Subcutaneous abdominal adipose tissue (tissue), 5 donors: ENCODE measurements at regions not wholly inside any gene's neighbourhood (a gene's known extent, or its start where the extent isn't known, plus 50 kb on each side); places are given as distances from the start of the nearest gene placed in this dataset.
"Not testable (repeated sequence)": the region's sequence is repeated elsewhere in the genome, so short reads cannot be mapped to it uniquely, and the experiment has no call there.

Experiments used
- H3K27ac ChIP-seq: one replicate; pipeline ENCODE4 v1.7.0; 2013; ENCODE audit warnings: low read depth, mild to moderate bottlenecking, inconsistent platforms, low read length, moderate library complexity
- H3K27me3 ChIP-seq, 5 donors: one replicate each; pipeline ENCODE4 v1.7.0; 2013; ENCODE audit warnings: low read length in 5 of 5, inconsistent platforms in 1 of 5; ENCODE audit not compliant: control insufficient read depth in 5 of 5, insufficient read depth in 4 of 5
- H3K36me3 ChIP-seq, 5 donors: one replicate each; pipeline ENCODE4 v1.7.0; 2013; ENCODE audit warnings: low read length in 5 of 5; ENCODE audit not compliant: control insufficient read depth in 5 of 5, insufficient read depth in 5 of 5
- H3K4me1 ChIP-seq, 5 donors: one replicate each; pipeline ENCODE4 v1.7.0; 2013; ENCODE audit warnings: low read length in 5 of 5, mild to moderate bottlenecking in 3 of 5, moderate library complexity in 1 of 5; ENCODE audit not compliant: control insufficient read depth in 5 of 5, insufficient read depth in 5 of 5
- H3K4me3 ChIP-seq, 5 donors: one replicate each; pipeline ENCODE4 v1.7.0; 2013; ENCODE audit warnings: low read length in 5 of 5, low read depth in 1 of 5
- H3K9ac ChIP-seq, 5 donors: one replicate each; pipeline ENCODE4 v1.7.0; 2013; ENCODE audit warnings: low read length in 5 of 5, mild to moderate bottlenecking in 4 of 5, moderate library complexity in 3 of 5
- H3K9me3 ChIP-seq, 5 donors: one replicate each; pipeline ENCODE4 v1.7.0; 2013; ENCODE audit warnings: low read length in 5 of 5; ENCODE audit not compliant: control insufficient read depth in 5 of 5
- donor health status: healthy.
- donor health status: healthy.
- donor health status: healthy.
- donor health status: healthy.
- donor health status: healthy.

DNA sequence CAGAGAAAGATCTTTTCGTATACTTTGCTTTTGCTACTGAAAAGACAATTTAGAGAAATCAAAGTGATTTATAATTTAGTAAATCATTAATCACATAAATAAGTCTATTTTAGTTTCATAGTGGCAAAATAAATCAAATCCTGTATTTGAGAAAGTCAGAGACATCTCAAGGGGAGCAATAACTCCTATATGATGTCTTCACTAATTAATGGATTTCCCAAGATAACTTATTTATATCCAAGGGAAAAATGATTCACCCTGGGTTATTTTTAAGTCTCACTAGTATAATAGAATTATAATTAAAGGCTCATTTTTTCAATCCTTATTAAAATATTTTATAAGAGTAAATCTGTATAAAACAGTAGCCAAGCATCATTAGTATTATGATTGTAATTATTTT, 177.8 kb upstream of the GIMD1 start:
- H3K4me3 ChIP-seq: no peak overlapping the region
- H3K4me1 ChIP-seq: no peaks in the 10 kb centered on the region

DNA sequence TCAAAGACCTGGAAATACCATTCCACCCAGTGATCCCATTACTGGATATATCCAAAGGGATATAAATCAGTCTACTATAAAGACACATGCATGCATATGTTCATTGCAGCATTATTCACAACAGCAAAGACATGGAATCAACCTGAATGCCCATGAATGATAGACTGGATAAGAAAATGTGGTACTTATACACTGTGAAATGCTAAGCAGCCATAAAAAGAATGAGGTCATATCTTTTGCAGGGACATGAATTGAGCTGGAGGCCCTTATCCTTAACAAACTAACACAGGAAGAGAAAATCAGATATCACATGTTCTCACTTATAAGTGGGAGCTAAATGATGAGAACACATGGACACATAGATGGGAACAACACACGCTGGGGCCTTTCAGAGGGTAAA, 174.0 kb upstream of the GIMD1 start:
- H3K9ac ChIP-seq, H3K9me3 ChIP-seq, H3K36me3 ChIP-seq, H3K4me1 ChIP-seq, H3K27ac ChIP-seq, H3K4me3 ChIP-seq, H3K27me3 ChIP-seq: not testable (repeated sequence)

More for the DNA sequence above, 177.8 kb upstream of the GIMD1 start:
- Histone ChIP-seq H3K27ac (no peak overlapping the region), H3K9ac (no peak overlapping the region), H3K27me3 (no peaks in the 10 kb centered on the region), H3K9me3 (peaks cover 0 to 3% (median 0%) of the 10 kb centered on the region in 5 donors), H3K36me3 (no peaks in the 10 kb centered on the region)

DNA sequence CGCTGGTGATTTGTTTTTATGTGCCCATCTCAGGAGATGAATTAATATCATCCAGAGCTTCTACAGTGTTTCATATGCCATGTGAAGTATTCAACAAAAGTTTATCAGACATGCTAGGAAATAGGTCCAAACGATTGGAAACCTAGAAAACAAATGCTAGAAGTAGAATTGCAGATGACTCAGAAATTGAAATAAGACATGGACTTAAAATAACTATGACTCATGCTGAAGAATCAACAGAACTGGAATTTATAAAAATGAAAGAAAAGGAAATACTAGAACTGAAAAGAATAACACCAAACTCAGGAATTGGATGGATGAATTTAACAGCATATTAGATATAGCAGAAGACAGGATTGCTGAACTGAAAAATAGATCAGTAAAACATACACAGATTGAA, 172.7 kb upstream of the GIMD1 start:
- Histone ChIP-seq H3K9me3 (no peaks in the 10 kb centered on the region), H3K4me3 (no peak overlapping the region), H3K27ac (no peak overlapping the region), H3K27me3 (no peaks in the 10 kb centered on the region), H3K4me1 (no peaks in the 10 kb centered on the region), H3K9ac (no peak overlapping the region), H3K36me3 (no peaks in the 10 kb centered on the region)

DNA sequence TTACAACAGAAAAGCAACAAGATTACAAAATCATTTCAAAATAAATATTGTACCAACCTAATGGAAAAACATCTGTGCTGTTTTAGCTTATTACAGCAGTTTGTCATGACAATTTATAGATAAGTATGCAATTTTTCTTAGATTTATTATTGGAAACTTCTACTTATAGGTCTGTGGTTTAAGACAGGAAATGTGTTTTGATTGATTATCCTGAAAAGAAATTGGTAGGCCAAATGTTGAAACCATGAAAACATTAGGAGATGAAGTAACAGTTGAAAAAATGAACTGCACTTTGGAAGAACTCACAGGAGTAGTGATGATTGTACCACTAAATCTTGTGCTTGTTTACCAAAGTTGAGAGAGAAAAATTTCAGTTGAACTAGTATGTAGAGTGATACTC, 162.2 kb upstream of the GIMD1 start:
- H3K36me3 ChIP-seq: no peaks in the 10 kb centered on the region
- peaks cover 0 to 22% (median 2%) of the 10 kb centered on the region in 5 donors for H3K4me1 ChIP-seq
- H3K27me3 ChIP-seq: no peaks in the 10 kb centered on the region
- peak overlapping the region; percentile 45 for H3K27ac ChIP-seq
- H3K9me3 ChIP-seq: no peaks in the 10 kb centered on the region
- no peak overlapping the region for H3K9ac ChIP-seq
- no peak overlapping the region for H3K4me3 ChIP-seq

DNA sequence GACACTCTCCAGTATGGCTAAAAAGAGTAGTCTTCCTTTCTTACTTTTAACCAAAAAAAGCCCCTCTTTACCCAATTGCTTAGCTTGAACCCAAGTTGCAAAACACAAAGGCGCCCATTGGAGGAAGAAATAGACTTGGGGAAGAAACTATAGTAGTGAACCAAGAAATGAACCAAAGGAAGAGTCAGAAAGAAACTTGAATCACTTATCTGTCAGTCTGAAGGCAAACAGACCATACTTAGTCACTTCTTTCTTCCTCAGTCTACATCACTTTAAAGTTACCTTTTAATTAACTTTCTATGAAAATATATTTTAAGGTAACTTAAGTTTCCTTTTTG, 161.4 kb upstream of the GIMD1 start:
- no peaks in the 10 kb centered on the region for H3K9me3 ChIP-seq
- no peaks in the 10 kb centered on the region for H3K27me3 ChIP-seq
- no peaks in the 10 kb centered on the region for H3K36me3 ChIP-seq
- no peak overlapping the region for H3K4me3 ChIP-seq
- peaks cover 0 to 22% (median 2%) of the 10 kb centered on the region in 5 donors for H3K4me1 ChIP-seq
- no peak overlapping the region for H3K27ac ChIP-seq
- no peak overlapping the region for H3K9ac ChIP-seq

DNA sequence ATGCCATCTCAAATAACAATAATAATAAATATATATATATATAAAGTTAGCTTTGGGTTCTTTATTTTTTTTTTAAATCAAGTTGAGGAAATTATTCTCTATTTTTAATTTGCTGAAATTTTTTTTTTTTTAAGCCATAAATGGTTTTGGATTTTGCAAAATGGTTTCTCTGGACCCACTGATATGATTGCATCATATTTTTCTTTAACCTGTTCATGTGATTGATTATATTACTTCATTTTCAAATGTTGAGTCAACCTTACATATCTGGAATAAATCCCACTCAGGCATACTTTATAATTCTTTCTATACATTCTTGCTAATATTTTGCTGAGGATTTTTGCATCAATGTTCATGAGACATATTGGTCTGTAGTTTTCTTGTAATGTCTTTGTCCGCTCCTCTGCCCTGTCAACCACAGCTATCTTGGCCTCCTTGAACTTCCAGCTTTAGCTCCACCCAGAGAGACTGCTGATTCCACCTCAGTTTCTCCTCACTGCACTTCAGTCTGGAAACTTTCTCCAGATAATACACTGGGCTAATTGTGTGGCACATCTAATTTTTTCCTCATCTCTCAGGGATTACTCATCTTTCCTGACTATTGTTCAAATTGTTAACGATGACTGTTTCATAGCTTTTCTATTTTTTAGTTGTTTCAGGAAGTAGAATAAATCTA, 160.9 kb upstream of the GIMD1 start:
- Histone ChIP-seq H3K27ac (no peak overlapping the region), H3K9ac (no peak overlapping the region), H3K4me3 (no peak overlapping the region), H3K9me3 (no peaks in the 10 kb centered on the region), H3K27me3 (no peaks in the 10 kb centered on the region), H3K4me1 (peaks cover 0 to 22% (median 2%) of the 10 kb centered on the region in 5 donors), H3K36me3 (no peaks in the 10 kb centered on the region)

DNA sequence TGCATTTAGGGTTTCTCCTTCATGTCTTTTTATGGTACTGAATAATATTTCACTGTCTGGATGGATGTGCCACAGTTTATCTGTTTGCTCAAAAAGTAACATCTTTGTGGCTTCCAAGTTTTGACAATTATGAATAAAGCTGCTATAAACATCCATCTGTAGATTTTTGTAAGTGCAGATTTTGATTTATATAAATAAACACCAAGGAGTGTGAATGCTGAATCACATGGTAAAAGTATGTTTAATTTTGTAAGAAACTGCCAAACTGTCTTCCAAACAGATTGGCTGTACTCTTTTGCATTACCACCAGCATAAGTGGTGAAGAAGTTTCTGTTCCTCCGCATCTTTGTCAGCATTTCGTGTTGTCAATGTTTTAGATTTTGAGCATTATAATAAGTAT, 158.7 kb upstream of the GIMD1 start:
- no peaks in the 10 kb centered on the region for H3K27me3 ChIP-seq
- no peaks in the 10 kb centered on the region for H3K36me3 ChIP-seq
- no peaks in the 10 kb centered on the region for H3K9me3 ChIP-seq
- H3K4me3 ChIP-seq: no peak overlapping the region
- no peak overlapping the region for H3K9ac ChIP-seq
- H3K4me1 ChIP-seq: peaks cover 0 to 22% (median 2%) of the 10 kb centered on the region in 5 donors
- H3K27ac ChIP-seq: no peak overlapping the region

DNA sequence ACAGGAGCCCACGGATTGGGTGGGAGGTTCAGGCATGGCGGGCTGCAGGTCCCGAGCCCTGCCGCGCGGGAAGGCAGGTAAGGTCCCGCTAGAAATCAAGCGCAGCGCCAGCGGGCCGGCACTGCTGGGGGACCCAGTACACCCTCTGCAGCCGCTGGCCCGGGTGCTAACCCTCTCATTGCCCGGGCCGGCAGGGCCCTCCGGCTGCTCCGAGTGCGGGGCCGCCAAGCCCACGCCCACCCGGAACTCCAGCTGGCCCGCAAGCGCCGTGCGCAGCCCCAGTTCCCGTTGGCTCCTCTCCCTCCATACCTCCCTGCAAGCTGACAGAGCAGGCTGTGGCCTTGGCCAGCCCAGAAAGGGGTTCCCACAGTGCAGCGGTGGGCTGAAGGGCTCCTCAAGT, 156.8 kb upstream of the GIMD1 start:
- not testable (repeated sequence) for H3K9ac ChIP-seq, H3K27me3 ChIP-seq, H3K9me3 ChIP-seq, H3K36me3 ChIP-seq, H3K27ac ChIP-seq, H3K4me3 ChIP-seq, H3K4me1 ChIP-seq

DNA sequence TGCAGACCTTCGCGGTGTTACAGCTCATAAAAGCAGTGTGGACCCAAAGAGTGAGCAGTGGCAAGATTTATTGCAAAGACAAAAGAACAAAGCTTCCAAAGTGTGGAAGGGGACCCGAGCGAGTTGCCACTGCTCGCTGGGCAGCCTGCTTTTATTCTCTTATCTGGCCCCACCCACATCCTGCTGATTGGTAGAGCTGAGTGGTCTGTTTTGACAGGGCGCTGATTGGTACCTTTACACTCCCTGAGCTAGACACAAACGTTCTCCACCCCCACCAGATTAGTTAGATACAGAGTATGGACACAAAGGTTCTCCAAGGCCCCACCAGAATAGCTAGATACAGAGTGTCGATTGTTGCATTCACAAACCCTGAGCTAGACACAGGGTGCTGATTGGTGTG, 156.2 kb upstream of the GIMD1 start:
- not testable (repeated sequence) for H3K9ac ChIP-seq, H3K4me1 ChIP-seq, H3K27ac ChIP-seq, H3K27me3 ChIP-seq, H3K9me3 ChIP-seq, H3K36me3 ChIP-seq, H3K4me3 ChIP-seq

DNA sequence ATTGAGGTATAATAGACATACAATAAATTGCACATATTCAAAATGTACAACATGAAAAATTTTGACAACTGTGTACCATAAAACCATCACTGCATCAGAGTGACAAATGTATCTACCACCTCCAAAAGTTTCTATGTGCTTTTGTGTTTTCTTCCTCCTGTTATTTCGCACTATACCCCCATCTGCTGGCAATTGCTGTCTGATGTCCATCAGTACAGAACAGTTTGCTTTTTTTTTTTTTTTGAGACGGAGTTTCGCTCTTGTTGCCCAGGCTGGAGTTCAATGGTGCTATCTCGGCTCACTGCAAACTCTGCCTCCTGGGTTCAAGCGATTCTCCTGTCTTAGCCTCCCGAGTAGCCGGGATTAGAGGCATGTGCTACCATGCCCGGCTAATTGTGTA, 154.3 kb upstream of the GIMD1 start:
- Histone ChIP-seq H3K27ac (no peak overlapping the region), H3K9me3 (peaks cover 0 to 3% (median 0%) of the 10 kb centered on the region in 5 donors), H3K27me3 (no peaks in the 10 kb centered on the region)

DNA sequence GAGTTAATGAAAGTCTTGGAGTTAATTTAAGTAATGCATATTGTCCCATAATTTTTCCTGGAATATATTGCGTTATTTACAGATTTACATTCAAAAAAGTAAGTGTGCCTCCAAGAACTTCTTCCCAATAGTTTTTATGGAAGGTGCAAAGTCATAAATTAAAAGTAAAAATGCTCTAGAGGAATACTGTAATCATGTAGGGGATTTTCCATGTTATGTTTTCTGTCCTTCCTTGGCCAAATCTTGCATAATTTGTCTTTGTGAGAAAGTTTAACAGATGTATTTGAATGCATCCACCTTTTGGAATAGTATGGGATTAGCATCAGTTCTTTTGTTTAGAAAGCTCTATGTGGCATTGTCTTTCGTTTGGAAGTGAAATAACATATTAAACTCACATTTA, 144.1 kb upstream of the GIMD1 start:
- H3K27ac ChIP-seq: no peak overlapping the region
- peaks cover 0 to 4% (median 0%) of the 10 kb centered on the region in 5 donors for H3K9me3 ChIP-seq
- no peak overlapping the region for H3K9ac ChIP-seq
- no peaks in the 10 kb centered on the region for H3K36me3 ChIP-seq
- no peaks in the 10 kb centered on the region for H3K27me3 ChIP-seq
- no peak overlapping the region for H3K4me3 ChIP-seq
- no peaks in the 10 kb centered on the region for H3K4me1 ChIP-seq

More for the DNA sequence above, 154.3 kb upstream of the GIMD1 start:
- Histone ChIP-seq H3K4me3 (no peak overlapping the region), H3K4me1 (no peaks in the 10 kb centered on the region), H3K36me3 (no peaks in the 10 kb centered on the region), H3K9ac (no peak overlapping the region)
